ENCODE measurements at regions not wholly inside any gene's neighbourhood (a gene's known extent, or its start where the extent isn't known, plus 50 kb on each side); places are given as distances from the start of the nearest gene placed in this dataset.

GRCh38 chr5:145176041-145176440, 659.1 kb downstream of the PRELID2 start:
- DNase-seq, result no peak

GRCh38 chr5:145166110-145166509, 669.0 kb downstream of the PRELID2 start:
- no peak for DNase-seq

DNA sequence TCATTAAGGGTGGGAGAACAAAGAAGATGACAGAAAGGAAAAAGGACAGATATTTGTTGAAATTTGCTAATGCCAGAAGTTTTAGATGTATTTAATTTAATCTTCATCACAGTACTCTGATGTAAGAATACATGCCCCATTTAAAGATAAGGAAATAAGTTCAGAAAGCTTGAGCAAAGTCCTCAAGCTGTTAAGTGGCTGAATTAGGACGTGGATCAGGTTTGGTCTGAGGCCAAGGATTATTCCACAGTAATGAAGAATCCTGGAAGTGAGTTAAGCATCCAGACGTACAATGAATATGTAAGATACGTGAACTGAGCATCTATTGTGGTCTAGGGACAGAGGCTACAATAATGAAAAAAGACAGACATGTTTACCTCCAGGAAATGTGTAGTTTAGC, 671.3 kb downstream of the PRELID2 start:
- DNase-seq, result no peak

DNA sequence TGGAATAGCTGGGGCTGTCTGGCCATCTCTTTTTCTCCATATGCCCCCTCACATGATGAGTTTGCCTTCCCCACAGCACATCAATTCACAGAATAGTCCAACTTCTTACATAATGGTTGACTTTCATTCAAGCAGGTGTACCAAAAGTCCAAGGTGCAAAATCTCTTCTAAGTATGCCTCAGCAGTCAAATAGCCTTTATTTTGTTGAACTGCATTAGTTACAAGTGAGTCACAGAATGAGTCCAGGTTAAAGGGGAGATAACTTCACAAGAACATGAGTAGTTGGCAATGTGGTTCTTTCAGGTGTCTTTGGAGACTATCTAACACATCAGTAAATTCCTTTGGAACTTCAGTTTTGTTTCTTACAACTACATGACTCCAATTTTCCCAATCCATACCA, 672.5 kb downstream of the PRELID2 start:
- no peak for DNase-seq

GRCh38 chr5:145161391-145161790, 673.8 kb downstream of the PRELID2 start:
- no peak for DNase-seq

DNA sequence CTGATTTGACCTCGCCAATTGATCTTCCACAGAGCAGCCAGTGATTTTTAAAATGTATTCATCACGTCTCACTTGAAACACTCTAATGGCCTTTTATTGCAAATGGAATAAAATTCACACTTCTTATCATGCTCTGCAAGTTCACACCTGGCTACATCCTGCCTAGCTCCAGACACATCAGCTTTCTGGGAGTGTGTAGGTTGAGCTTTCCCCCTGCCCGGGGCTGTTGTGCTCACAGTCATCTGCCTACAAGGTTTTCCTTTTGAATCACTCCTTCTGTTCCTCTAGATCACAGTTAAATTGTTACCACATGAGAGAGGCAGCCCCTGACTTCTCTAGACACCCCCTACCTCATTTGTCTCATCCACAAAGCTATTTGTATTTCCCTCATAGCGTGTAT, 674.5 kb downstream of the PRELID2 start:
- DNase-seq, result no peak

DNA sequence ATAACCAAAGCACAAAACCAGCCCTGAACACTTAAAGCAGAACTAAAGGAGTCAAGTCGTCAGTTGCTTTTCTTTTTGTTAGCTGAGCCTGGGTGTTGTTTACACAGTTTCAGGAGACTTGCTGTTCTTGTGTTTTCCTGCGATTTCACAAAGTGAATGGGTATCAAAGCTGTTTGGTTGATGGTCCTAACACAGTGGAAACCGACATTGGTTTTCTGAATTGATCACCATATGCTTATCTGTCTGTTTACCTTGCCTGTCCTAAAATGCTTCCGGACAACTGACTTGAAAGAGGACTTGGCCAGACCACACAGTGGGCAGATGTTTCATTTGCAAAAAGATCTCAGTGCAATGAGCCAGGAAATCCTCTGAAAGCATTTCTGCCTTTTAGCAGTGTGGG, 676.4 kb downstream of the PRELID2 start:
- DNase-seq, result no peak

GRCh38 chr5:145157841-145158240, 677.3 kb downstream of the PRELID2 start:
- peak; percentile 41 for DNase-seq

DNA sequence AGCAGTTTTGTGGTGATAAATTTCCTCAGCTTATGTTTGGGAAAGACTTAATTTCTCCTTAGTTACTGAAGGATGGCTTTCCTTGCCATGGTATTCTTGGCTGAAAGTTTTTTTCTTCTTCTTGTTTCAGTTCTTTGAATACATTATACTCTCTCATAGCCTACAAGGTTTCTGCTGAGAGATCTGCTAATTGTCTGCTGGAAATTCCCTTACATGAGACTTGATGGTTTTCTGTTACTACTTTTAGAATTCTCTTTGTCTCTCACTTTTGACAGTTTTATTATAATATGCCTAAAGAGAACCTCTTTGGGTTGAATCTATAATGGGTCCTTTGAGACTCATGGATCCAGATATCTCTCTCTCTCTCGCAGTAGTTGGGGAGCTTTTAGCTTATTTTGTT, 693.6 kb downstream of the PRELID2 start:
- no peak for DNase-seq

DNA sequence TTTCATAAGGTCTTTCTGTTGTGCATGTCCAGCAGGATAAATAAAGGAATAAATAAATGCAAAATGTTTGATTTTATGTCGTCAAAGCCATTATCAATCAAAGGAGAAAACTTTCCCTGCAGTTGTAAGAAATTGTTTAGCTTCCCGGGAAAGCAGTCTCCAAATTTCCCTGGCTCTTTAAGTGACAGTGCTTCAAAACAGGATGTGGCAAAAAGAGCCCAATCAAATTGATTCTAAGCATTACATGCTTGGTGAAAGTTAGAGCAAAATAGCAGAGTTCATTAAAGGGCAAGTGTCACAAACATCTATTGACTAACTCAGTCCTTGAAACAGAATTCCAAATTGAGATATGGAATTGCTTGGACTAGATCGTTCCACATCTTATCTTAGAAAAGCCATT, 704.1 kb downstream of the PRELID2 start:
- DNase-seq, result no peak

DNA sequence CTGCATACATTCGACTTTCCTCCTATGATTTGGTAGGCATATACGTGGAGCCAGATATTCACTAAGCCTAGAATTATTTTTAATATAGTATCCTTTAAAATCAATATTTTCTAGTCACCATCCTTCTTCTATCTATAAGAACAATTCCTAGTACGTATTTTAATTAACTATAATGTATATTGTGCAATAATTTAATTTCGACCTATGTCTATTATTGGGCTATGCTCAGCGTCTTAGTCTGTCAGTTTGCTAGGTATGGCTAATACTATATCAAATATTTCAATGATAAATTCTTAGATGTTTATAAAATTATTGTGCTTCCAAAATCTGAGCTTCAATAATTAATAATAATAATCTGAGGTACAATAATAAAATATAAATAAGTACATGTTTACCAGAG, 705.3 kb downstream of the PRELID2 start:
- no peak for DNase-seq

GRCh38 chr5:145124806-145125205, 710.3 kb downstream of the PRELID2 start:
- DNase-seq, result no peak

DNA sequence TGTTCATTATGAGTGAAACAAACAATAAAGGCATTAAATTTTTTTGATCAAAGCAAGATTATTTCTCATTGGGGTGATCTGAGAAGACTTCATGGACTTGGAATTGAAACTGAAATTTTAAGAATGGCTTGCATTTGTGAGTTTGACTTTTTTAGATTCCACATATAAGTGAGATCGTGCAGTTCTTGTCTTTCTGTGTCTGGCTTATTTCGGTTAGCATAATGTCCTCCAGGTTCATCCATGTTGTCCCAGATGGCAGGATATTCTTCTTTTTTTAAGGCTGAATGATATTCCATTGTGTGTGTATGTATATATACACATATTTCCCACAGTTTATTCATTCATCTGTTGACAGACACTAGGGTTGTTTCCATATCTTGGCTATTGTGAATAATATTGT, 716.5 kb downstream of the PRELID2 start:
- no peak for DNase-seq

- no peak for DNase-seq
Observed at GRCh38 chr5:145118127-145118526, 717.0 kb downstream of the PRELID2 start.

GRCh38 chr5:145117285-145117684, 717.9 kb downstream of the PRELID2 start:
- DNase-seq, result no peak

DNA sequence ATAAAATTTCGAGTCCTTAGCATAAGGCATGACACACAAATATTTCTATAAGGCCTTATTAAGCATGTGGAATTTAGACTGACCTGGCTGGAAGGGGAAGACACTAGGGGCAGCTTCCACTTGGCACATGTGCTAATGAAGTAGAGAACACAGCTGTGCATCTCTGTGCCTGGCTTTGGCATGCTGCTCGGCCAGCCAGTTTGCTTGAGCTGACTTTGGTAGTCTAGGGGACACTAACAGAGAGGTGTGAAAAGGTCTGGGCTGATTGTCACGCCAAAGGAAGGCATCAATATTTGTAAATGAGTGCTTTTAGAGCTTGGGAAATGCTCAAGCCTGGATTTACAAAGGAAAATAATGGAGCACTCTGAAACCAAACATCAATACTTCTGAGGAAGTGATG, 723.7 kb downstream of the PRELID2 start:
- no peak for DNase-seq

DNA sequence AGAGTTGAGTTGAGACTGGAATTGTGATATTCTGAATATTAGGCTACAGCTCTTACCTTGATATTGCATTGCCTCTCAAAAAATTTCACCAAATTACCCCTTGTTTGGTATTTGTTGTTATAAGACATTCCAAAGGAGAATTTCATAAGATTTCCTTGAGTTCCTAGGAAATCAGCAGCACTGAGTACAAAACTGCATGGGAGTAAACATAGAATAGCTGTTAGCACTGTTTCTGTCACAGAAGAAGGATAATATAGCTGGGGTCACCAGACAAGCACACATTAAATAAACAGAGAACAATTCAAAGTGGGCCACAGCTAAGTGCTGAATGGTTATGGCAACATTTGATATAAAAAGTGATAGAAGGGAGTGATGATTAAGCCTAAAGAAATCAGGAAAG, 724.3 kb downstream of the PRELID2 start:
- DNase-seq, result no peak

DNA sequence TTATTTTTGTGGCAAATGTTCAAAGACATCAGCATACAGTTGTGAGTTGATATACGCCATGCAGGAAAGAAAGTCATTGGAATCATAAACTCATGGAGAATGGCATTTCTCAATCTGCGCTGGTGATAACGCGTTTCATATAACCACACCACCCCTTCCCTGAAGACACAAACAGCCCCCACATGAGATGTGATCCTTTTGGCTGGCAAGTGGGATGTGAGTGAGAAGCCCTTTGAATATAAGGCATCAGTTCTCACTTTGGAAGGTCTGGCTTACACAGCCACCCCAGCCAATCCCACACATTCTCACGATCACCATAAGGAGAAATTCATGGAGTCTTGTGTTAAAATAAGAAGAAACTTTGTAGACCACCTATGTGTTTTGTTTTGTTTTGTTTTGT, 725.0 kb downstream of the PRELID2 start:
- DNase-seq, result no peak

- no peak for DNase-seq
Observed at GRCh38 chr5:145105384-145105783, 729.8 kb downstream of the PRELID2 start.

DNA sequence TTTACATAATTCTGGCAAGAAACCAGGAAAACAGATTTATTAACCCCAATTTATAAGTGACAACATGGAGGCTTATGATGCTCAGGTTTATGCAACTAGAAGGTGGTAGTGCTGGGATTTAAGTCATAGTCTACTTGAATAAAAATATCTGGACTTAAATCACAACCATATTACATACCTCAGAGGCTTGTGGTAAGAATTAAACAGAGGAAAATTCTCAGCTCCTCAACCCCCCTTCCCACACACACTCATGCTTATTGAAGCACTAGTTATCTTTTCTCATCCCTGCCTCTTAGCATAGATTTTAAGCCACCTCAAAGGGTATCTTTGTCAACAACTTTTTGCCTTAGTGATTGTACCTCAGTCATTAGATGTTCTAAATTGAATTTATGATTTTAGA, 731.0 kb downstream of the PRELID2 start:
- peak; percentile 6 for DNase-seq

DNA sequence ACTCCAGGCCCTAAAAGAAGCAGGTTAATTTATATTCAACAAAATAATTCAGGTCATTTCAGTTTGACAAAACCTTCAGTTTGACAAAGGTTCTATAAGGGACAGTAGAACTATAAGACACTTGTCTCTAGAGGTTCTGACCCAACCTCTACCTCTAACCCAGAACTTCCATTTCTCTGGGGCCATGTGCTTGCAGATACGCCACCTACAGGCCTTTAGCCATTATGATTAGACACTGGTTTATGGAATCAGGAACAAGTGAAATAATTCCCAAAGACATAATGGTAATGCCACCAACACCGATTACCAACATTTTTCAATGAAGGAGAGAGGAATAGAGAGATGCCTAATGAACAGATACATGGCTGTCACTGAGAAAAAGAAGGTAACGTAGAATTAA, 733.9 kb downstream of the PRELID2 start:
- DNase-seq, result no peak

GRCh38 chr5:145090115-145090514, 745.0 kb downstream of the PRELID2 start:
- no peak for DNase-seq

- no peak for DNase-seq
Observed at GRCh38 chr5:145084834-145085233, 750.3 kb downstream of the PRELID2 start.

GRCh38 chr5:145077028-145077427, 758.1 kb downstream of the PRELID2 start:
- DNase-seq, result no peak

GRCh38 chr5:145076040-145076439, 759.1 kb downstream of the PRELID2 start:
- DNase-seq, result no peak

DNA sequence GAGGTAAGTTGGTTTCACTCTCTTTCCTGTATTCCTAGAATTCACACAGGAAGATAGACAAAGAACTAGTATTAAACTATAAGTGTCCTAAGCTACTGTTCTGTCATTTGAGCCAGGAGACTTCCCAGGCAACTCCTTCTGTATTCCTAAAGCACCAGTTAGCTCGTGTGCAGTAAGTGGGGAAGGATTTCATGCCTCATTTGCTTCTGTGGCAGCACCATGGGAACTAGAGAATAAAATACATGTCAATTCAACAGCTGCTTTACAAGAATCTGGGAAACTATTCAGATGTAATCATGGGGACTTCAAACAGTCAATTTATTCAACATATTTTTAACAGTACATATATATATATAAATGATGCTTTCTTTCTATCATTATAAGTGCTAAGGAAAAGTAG, 762.3 kb downstream of the PRELID2 start:
- no peak for DNase-seq
